Cardiac fibroblast (primary cell): ENCODE measurements at regions not wholly inside any gene's neighbourhood (a gene's known extent, or its start where the extent isn't known, plus 50 kb on each side); places are given as distances from the start of the nearest gene placed in this dataset.

Experiments used
- DNase-seq, 2 donors: peaks; one replicate each; pipeline versions ENCODE4 v3.0.0 to v3.0.0-alpha.2; 2010; ENCODE audit warnings: low read depth in 2 of 2
- H3K4me3 ChIP-seq, 2 donors: replicated peaks in 1 of 2; 1 replicate in 1 of 2; 2 replicates in 1 of 2; pipeline ENCODE4 v1.5.1; 2011; ENCODE audit warnings: low read depth in 2 of 2, low read length in 2 of 2, mild to moderate bottlenecking in 2 of 2, moderate library complexity in 1 of 2
- TF ChIP-seq, protein P1 (sequence below): IDR thresholded peaks from one replicate; pipeline ENCODE4 v1.5.1; 2011; ENCODE audit warnings: low read depth, mild to moderate bottlenecking, low read length, inconsistent platforms

DNA sequence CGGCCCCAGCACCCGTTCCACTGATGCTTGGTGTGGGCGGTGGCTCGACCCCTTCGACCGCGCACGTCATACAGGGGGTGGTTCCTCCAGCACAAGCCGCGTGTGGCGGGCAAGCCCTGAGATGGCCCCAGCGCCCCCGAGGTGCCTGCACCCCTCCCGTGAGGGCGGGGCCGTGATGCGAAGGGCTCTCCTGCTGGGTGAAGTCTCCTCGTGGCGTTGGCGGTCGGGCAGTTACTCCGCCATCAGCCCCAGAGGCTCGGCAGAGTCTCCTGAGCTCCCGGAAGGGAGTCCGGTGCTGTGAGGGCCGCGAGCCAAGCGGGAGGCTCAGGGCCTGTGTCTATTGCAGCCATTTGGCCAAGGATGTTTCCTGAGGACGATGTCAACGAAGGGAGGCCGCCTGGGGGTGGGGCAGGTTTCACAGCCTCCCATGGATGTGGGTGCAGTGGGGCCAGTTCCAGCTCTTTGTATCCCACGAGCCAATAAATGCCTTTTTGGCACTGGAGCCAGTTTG is 78.1 kb upstream of the GALNT9 start:
- TF ChIP-seq, protein P1, sequence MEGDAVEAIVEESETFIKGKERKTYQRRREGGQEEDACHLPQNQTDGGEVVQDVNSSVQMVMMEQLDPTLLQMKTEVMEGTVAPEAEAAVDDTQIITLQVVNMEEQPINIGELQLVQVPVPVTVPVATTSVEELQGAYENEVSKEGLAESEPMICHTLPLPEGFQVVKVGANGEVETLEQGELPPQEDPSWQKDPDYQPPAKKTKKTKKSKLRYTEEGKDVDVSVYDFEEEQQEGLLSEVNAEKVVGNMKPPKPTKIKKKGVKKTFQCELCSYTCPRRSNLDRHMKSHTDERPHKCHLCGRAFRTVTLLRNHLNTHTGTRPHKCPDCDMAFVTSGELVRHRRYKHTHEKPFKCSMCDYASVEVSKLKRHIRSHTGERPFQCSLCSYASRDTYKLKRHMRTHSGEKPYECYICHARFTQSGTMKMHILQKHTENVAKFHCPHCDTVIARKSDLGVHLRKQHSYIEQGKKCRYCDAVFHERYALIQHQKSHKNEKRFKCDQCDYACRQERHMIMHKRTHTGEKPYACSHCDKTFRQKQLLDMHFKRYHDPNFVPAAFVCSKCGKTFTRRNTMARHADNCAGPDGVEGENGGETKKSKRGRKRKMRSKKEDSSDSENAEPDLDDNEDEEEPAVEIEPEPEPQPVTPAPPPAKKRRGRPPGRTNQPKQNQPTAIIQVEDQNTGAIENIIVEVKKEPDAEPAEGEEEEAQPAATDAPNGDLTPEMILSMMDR = no peak
- H3K4me3 ChIP-seq = no peak overlapping the region
- DNase-seq = peak in 1 of 2 donors; percentile 63

GRCh38 chr12:132406493-132407450 is 77.4 kb upstream of the GALNT9 start:
- no peak for DNase-seq
- H3K4me3 ChIP-seq = no peak overlapping the region
- TF ChIP-seq, protein P1 = no peak

- no peak for DNase-seq
- TF ChIP-seq, protein P1 = no peak
- H3K4me3 ChIP-seq = no peak overlapping the region
Measured at GRCh38 chr12:132405742-132406251, 76.4 kb upstream of the GALNT9 start.

DNA sequence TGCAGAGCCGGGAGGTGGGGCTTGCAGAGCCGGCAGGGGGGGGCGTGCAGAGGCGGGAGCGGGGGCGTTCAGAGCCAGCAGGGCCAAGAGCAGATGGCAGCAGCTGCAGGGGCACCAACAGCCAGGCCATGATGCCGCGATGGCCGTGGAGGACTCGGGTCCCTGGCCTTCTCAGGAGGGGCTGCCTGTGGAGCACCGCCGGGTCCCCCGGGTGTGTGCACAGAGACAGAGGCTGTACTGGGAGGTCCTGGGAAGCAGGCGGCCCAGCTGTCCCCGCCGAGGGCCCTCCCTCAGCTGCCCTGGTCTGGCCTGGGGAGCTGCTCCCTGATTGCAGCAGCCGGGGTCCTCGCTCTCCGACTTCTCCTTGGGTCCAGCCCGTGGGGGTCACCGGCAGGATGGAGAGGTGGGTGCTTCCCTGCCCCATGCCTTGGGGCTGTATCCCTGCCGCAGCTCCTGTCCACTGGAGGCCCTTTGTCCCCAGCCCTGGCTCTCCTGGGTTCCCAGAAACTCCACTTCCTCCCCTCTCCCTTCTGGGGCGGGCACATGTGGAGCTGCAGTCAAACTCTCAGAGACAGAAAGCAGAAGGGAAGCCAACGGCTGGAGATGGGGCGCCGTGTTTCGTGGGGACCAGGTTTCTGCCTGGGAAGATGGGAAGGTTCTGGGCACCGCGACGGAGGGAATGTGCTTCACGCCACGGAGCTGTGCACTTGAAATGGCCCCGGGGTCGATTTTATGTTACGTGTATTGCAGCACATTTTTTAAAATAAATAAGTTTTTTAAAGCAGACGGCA is 75.8 kb upstream of the GALNT9 start:
- TF ChIP-seq, protein P1 = no peak
- H3K4me3 ChIP-seq = no peak overlapping the region
- no peak for DNase-seq

DNA sequence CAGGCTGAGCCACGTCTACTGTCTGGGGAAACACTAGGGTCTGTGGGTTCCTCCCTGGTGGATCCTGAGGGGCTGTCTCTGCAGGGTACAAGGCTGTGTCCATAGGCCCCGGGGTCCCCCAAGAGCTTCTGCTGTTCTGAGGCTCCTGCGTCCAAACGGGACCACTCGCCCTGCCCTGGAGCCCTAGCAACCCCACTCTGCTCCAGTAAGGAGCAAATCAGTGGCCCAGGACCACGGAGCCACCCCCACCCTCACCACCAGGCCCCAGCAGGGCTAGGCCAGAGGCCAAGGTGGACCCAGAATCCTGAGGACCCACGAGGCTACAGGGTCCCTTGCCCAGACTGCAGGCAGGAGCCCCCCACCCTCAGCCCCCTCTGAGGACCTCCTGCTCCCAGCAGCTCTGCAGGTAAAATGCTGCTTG is 75.1 kb upstream of the GALNT9 start:
- TF ChIP-seq, protein P1 = no peak
- H3K4me3 ChIP-seq = no peak overlapping the region
- DNase-seq = no peak

DNA sequence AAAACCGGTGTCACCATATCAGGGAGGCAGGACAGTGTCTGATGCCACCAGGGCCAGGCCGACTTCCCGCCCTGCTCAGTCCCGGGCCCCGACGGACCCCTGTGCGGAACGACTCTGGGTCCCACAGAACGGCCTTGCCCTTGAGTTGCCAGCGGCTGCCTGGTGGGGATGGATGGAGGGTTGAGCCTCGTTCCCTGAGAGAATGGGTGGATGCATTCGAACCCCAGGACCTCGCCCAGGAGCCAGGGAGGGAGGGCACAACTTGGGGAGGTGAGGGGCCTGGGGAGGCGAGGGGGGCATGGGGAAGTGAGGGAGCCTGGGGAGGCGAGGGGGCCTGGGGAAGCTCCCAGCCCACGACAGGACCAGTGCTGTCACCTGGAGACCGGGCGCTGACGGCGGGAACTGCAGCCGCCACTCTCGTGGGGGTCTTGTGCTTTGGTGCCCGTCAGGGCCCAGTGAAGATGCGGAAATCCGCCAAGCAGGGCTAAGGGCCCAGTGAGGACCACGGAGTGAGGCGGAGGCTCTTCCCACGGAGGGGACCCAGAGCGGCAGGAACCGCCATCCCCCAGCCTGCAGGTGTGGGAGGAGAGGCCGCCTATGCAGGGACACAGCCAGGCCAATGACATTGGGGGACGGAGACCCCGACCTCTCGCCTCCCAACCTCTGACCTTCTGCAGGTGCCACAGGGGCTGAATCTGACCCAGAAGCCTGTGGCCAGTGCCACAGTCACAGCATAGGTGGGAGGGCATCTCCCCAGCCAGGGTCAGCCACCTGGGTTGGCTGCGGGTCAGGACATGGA is 74.4 kb upstream of the GALNT9 start:
- TF ChIP-seq, protein P1 = no peak
- H3K4me3 ChIP-seq = no peak overlapping the region
- DNase-seq = no peak
